ENCODE measurements at regions not wholly inside any gene's neighbourhood (a gene's known extent, or its start where the extent isn't known, plus 50 kb on each side); places are given as distances from the start of the nearest gene placed in this dataset.
A peak's percentile ranks its signal among the peaks of the same experiment; 100 is the strongest.

GRCh38 chr5:88396000-88396535 is 127.4 kb upstream of the TMEM161B start:
- no peaks in the 10 kb centered on the region for H3K27me3 ChIP-seq (replicated peaks; ENCODE audit: insufficient read depth)
- H4K20me1 ChIP-seq (ENCODE audit: insufficient read depth) = no peaks in the 10 kb centered on the region
- H3K4me2 ChIP-seq (ENCODE audit: unreplicated experiment) = no peak overlapping the region
- H2AFZ ChIP-seq = no peak overlapping the region
- no peaks in the 10 kb centered on the region for H3K9me3 ChIP-seq (ENCODE audit: low read depth)
- 58 to 59% methylated on average over 2 of the region's 2 CpGs for WGBS, 2 experiments (ENCODE audit: low coverage in 1 of 2, low lambda C conversion rate in 2 of 2, missing lambda C conversion rate in 2 of 2)
- in situ Hi-C loops (cut with MboI) = no loop called here
- DNase-seq = no peak
- no peaks in the 10 kb centered on the region for H3K79me2 ChIP-seq (ENCODE audit: insufficient read depth)
- no peaks in the 10 kb centered on the region for H3F3A ChIP-seq (ENCODE audit: insufficient read depth)
- no peaks in the 10 kb centered on the region for H3K4me1 ChIP-seq (ENCODE audit: insufficient read depth)
- no peaks in the 10 kb centered on the region for H3K36me3 ChIP-seq (ENCODE audit: low read depth)
- no peaks in the 10 kb centered on the region for H3K9me2 ChIP-seq (ENCODE audit: insufficient read depth)
- H3K27ac ChIP-seq = no peak overlapping the region
- no peak for TF ChIP-seq EZH2phosphoT487 (IDR thresholded peaks at IDR 0.05; ENCODE audit: insufficient read depth, low read depth)
- no peak for TF ChIP-seq EZH2 (IDR thresholded peaks at IDR 0.05; ENCODE audit: insufficient read depth, poor library complexity, severe bottlenecking)
- no peak overlapping the region for H3K4me3 ChIP-seq
- H3K9ac ChIP-seq = no peak overlapping the region

- no peak for TF ChIP-seq EZH2 (IDR thresholded peaks at IDR 0.05; ENCODE audit: insufficient read depth, poor library complexity, severe bottlenecking)
- TF ChIP-seq EZH2phosphoT487 (IDR thresholded peaks at IDR 0.05; ENCODE audit: insufficient read depth, low read depth) = no peak
- Histone ChIP-seq H4K20me1 (ENCODE audit: insufficient read depth) (no peaks in the 10 kb centered on the region), H3K79me2 (ENCODE audit: insufficient read depth) (no peaks in the 10 kb centered on the region), H2AFZ (no peak overlapping the region), H3K27ac (no peak overlapping the region), H3K4me1 (ENCODE audit: insufficient read depth) (no peaks in the 10 kb centered on the region), H3K27me3 (replicated peaks; ENCODE audit: insufficient read depth) (no peaks in the 10 kb centered on the region), H3K9me2 (ENCODE audit: insufficient read depth) (no peaks in the 10 kb centered on the region), H3K4me3 (no peak overlapping the region), H3K4me2 (ENCODE audit: unreplicated experiment) (no peak overlapping the region), H3K36me3 (ENCODE audit: low read depth) (no peaks in the 10 kb centered on the region), H3K9me3 (ENCODE audit: low read depth) (no peaks in the 10 kb centered on the region), H3K9ac (no peak overlapping the region), H3F3A (ENCODE audit: insufficient read depth) (no peaks in the 10 kb centered on the region)
- in situ Hi-C loops (cut with MboI) = no loop called here
- WGBS, 2 experiments (ENCODE audit: low coverage in 1 of 2, low lambda C conversion rate in 2 of 2, missing lambda C conversion rate in 2 of 2) = 48 to 58% methylated on average over 4 of the region's 4 CpGs
- no peak for DNase-seq
Observed at GRCh38 chr5:88395264-88395663, 126.6 kb upstream of the TMEM161B start.

DNA sequence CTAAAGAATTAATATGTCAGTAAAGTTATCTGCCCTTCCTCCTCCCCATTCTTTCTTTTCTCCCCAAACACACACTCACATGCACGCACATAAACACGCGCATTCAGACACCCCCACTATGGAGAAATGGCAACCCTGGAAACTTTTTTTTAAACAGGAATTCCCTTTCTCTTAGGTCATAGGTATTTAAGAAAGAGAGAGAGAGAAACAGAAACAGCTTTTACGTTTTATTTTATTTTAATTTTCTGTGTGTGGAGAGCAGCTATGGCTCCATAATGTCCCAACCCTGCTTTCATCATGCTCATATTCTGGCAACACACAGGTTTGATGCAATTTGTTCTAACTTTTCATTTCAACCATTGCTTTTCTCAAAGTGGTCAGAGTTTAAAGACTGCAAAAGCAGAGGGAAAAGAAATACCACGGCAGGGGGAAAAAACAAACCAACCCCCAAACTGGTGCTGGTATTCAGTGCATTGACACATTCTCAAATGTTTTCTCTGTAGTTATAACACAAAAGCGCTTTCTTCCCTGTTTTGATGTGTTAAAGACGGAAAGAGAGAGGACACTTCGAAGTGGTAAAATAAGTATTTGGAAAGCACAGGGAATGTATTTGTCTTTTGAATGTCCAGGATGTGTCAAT is 126.0 kb upstream of the TMEM161B start:
- Histone ChIP-seq H2AFZ (peak overlapping the region; percentile 21; the same call in 1 of the 2 replicates), H3F3A (ENCODE audit: insufficient read depth) (no peaks in the 10 kb centered on the region), H3K4me2 (ENCODE audit: unreplicated experiment) (no peak overlapping the region), H3K9me2 (ENCODE audit: insufficient read depth) (no peaks in the 10 kb centered on the region), H3K9me3 (ENCODE audit: low read depth) (no peaks in the 10 kb centered on the region), H3K36me3 (ENCODE audit: low read depth) (no peaks in the 10 kb centered on the region), H3K9ac (no peak overlapping the region), H3K79me2 (ENCODE audit: insufficient read depth) (no peaks in the 10 kb centered on the region), H3K27me3 (replicated peaks; ENCODE audit: insufficient read depth) (no peaks in the 10 kb centered on the region), H4K20me1 (ENCODE audit: insufficient read depth) (no peaks in the 10 kb centered on the region), H3K27ac (no peak overlapping the region), H3K4me1 (ENCODE audit: insufficient read depth) (no peaks in the 10 kb centered on the region), H3K4me3 (no peak overlapping the region)
- TF ChIP-seq EZH2phosphoT487 (IDR thresholded peaks at IDR 0.05; ENCODE audit: insufficient read depth, low read depth) = no peak
- no peak for TF ChIP-seq EZH2 (IDR thresholded peaks at IDR 0.05; ENCODE audit: insufficient read depth, poor library complexity, severe bottlenecking)
- DNase-seq = no peak
- in situ Hi-C loops (cut with MboI) = no loop called here
- WGBS, 2 experiments (ENCODE audit: low coverage in 1 of 2, low lambda C conversion rate in 2 of 2, missing lambda C conversion rate in 2 of 2) = 38 to 40% methylated on average over 8 of the region's 8 CpGs

DNA sequence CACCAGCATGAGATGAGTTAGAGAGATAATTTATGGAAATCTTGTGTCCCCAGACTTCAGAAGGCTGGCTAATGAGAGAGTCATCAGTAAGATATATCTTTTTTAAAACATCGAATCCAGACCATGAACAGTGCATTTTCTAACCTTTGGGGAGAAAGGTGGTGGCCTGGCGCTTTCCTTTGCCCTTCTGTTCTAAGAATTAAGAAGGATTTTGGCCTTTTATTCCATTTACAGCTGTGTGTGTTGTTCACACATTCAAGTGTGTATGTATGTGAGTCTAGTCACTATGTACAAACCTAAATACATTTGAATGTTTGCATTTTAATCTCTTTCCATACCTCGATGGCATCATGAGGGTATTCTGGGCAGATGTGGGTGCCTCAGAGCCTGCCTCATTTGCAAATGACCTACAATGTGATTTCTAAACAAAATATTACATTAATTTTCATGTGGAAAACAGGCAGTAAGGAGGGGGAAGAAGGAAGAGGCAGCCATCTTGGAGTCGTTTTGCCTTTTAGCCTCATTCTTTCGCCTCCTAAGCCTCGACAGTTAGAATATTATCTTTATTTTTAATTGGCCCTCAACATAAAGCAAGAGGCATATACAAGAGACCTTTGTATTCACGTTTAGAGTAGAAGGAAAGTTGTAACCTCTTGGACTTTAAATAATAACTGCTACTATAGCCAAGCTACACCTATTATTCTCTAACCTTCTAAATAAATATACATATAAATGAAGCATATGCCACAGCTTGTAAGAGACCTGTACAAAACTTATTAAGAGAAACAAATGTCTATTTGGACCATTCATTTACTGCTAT is 125.3 kb upstream of the TMEM161B start:
- no peak overlapping the region for H3K4me3 ChIP-seq
- H3K9me2 ChIP-seq (ENCODE audit: insufficient read depth) = no peaks in the 10 kb centered on the region
- no peaks in the 10 kb centered on the region for H3K9me3 ChIP-seq (ENCODE audit: low read depth)
- 34 to 41% methylated on average over 7 of the region's 7 CpGs for WGBS, 2 experiments (ENCODE audit: low coverage in 1 of 2, low lambda C conversion rate in 2 of 2, missing lambda C conversion rate in 2 of 2)
- H4K20me1 ChIP-seq (ENCODE audit: insufficient read depth) = no peaks in the 10 kb centered on the region
- in situ Hi-C loops (cut with MboI) = no loop called here
- peak overlapping the region; percentile 23; the same call in 1 of the 2 replicates for H2AFZ ChIP-seq
- H3K27me3 ChIP-seq (replicated peaks; ENCODE audit: insufficient read depth) = no peaks in the 10 kb centered on the region
- TF ChIP-seq EZH2phosphoT487 (IDR thresholded peaks at IDR 0.05; ENCODE audit: insufficient read depth, low read depth) = no peak
- no peak for TF ChIP-seq EZH2 (IDR thresholded peaks at IDR 0.05; ENCODE audit: insufficient read depth, poor library complexity, severe bottlenecking)
- no peak overlapping the region for H3K9ac ChIP-seq
- no peak overlapping the region for H3K4me2 ChIP-seq (ENCODE audit: unreplicated experiment)
- H3K4me1 ChIP-seq (ENCODE audit: insufficient read depth) = no peaks in the 10 kb centered on the region
- no peaks in the 10 kb centered on the region for H3K36me3 ChIP-seq (ENCODE audit: low read depth)
- H3K27ac ChIP-seq = no peak overlapping the region
- H3F3A ChIP-seq (ENCODE audit: insufficient read depth) = no peaks in the 10 kb centered on the region
- no peak for DNase-seq
- no peaks in the 10 kb centered on the region for H3K79me2 ChIP-seq (ENCODE audit: insufficient read depth)
